AG09309 (cell line): ENCODE measurements at regions not wholly inside any gene's neighbourhood (a gene's known extent, or its start where the extent isn't known, plus 50 kb on each side); places are given as distances from the start of the nearest gene placed in this dataset.

Experiments used
- DNase-seq: peaks from one replicate; pipeline ENCODE4 v3.0.0-alpha.2; 2010; ENCODE audit warnings: low read depth
- H3K4me3 ChIP-seq: 2 replicates; pipeline ENCODE4 v1.5.1; 2011; ENCODE audit warnings: mild to moderate bottlenecking, low read depth, low read length, moderate library complexity; ENCODE audit not compliant: control insufficient read depth
- CTCF ChIP-seq: IDR thresholded peaks from 2 replicates; pipeline ENCODE4 v1.5.1; 2011; ENCODE audit warnings: mild to moderate bottlenecking, low read depth, low read length, inconsistent platforms; ENCODE audit not compliant: insufficient read depth, control insufficient read depth; ENCODE audit errors: missing control alignments

GRCh38 chr9:118269623-118270022, 565.4 kb downstream of the TLR4 start:
- TF ChIP-seq CTCF = no peak
- DNase-seq = no peak
- no peak overlapping the region for H3K4me3 ChIP-seq

GRCh38 chr9:118271331-118271730, 567.1 kb downstream of the TLR4 start:
- no peak for TF ChIP-seq CTCF
- H3K4me3 ChIP-seq = no peak overlapping the region
- DNase-seq = no peak

GRCh38 chr9:118271936-118272335, 567.7 kb downstream of the TLR4 start:
- no peak for TF ChIP-seq CTCF
- H3K4me3 ChIP-seq = no peak overlapping the region
- no peak for DNase-seq

GRCh38 chr9:118273048-118273447, 568.8 kb downstream of the TLR4 start:
- DNase-seq = no peak
- no peak for TF ChIP-seq CTCF
- no peak overlapping the region for H3K4me3 ChIP-seq

GRCh38 chr9:118276784-118277183, 572.6 kb downstream of the TLR4 start:
- no peak for DNase-seq
- TF ChIP-seq CTCF = no peak
- H3K4me3 ChIP-seq = no peak overlapping the region

GRCh38 chr9:118281772-118282171, 577.6 kb downstream of the TLR4 start:
- no peak overlapping the region for H3K4me3 ChIP-seq
- no peak for TF ChIP-seq CTCF
- DNase-seq = no peak

- no peak for TF ChIP-seq CTCF
- no peak overlapping the region for H3K4me3 ChIP-seq
- DNase-seq = no peak
Observed at GRCh38 chr9:118283488-118283887, 579.3 kb downstream of the TLR4 start.
